Tibial artery (tissue), 4 donors: ENCODE measurements at regions not wholly inside any gene's neighbourhood (a gene's known extent, or its start where the extent isn't known, plus 50 kb on each side); places are given as distances from the start of the nearest gene placed in this dataset.

Experiments used
- DNase-seq, 2 donors: peaks; one replicate each; pipeline ENCODE4 v3.0.0-alpha.2; 2019
- H3K27ac ChIP-seq, 2 donors: fragments of 200-600 bp; sonication (generic) in 1 of 2; 1 replicate in 1 of 2; 2 replicates in 1 of 2; pipeline ENCODE4 v1.5.1; 2018 to 2019; ENCODE audit warnings: mild to moderate bottlenecking in 1 of 2
- H3K27me3 ChIP-seq, 2 donors: fragments of 200-600 bp; sonication (generic) in 1 of 2; one replicate each; pipeline versions ENCODE4 v1.5.1 to v1.6.0; 2016 to 2019
- H3K36me3 ChIP-seq, 3 donors: fragments of 200-600 bp; sonication (generic) in 2 of 3; one replicate each; pipeline ENCODE4 v1.5.1; 2016 to 2019; ENCODE audit warnings: mild to moderate bottlenecking in 2 of 3
- H3K4me1 ChIP-seq, 4 donors: fragments of 200-600 bp; sonication (generic) in 2 of 4; 1 replicate in 3 of 4; 2 replicates in 1 of 4; pipeline ENCODE4 v1.5.1; 2016 to 2019
- H3K4me3 ChIP-seq, 2 donors: fragments of 200-600 bp; sonication (generic) in 1 of 2; 1 replicate in 1 of 2; 2 replicates in 1 of 2; pipeline ENCODE4 v1.5.1; 2018 to 2019; ENCODE audit warnings: mild to moderate bottlenecking in 2 of 2
- H3K9me3 ChIP-seq, 3 donors: fragments of 200-600 bp; sonication (generic) in 1 of 3; one replicate each; pipeline ENCODE4 v1.5.1; 2016 to 2019
- intact Hi-C: fragments of 100-400 bp; cut with DNase I; formaldehyde crosslinking; loops from one replicate; pipeline ENCODE4 v1.15.0; 2023; ENCODE audit warnings: low total_unique reads
- TF ChIP-seq, protein P1 (sequence below), 2 experiments: fragments of 200-600 bp in 1 of 2; fragments of 450-650 bp in 1 of 2; IDR thresholded peaks; one replicate each; pipeline ENCODE4 v1.5.1; 2017 to 2019; ENCODE audit warnings: antibody characterized with exemption in 2 of 2, mild to moderate bottlenecking in 1 of 2, moderate library complexity in 1 of 2

DNA sequence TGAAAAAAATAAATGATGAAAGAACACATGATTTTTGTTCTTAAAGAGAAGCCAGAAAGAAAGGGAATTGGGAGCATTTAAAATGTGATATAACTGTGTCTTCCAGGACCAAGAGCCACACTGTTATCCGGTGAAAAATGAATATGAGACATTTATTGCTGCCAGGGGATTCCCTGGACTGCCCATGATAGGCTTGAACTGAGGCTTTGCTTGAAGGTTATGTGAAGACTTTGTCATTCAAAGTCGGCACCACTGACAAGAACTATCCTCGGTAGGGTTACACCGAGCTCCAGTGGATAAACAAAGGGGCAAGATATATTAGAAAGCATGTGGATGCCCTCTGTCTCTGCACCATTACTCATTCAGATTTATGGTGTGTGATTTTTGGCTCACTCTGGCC, 125.4 kb upstream of the MINDY3 start:
- Histone ChIP-seq H3K27me3 (no peaks in the 10 kb centered on the region), H3K36me3 (no peaks in the 10 kb centered on the region), H3K4me3 (no peak overlapping the region), H3K27ac (no peak overlapping the region), H3K9me3 (no peaks in the 10 kb centered on the region), H3K4me1 (no peaks in the 10 kb centered on the region)
- DNase-seq = no peak
- TF ChIP-seq, protein P1, sequence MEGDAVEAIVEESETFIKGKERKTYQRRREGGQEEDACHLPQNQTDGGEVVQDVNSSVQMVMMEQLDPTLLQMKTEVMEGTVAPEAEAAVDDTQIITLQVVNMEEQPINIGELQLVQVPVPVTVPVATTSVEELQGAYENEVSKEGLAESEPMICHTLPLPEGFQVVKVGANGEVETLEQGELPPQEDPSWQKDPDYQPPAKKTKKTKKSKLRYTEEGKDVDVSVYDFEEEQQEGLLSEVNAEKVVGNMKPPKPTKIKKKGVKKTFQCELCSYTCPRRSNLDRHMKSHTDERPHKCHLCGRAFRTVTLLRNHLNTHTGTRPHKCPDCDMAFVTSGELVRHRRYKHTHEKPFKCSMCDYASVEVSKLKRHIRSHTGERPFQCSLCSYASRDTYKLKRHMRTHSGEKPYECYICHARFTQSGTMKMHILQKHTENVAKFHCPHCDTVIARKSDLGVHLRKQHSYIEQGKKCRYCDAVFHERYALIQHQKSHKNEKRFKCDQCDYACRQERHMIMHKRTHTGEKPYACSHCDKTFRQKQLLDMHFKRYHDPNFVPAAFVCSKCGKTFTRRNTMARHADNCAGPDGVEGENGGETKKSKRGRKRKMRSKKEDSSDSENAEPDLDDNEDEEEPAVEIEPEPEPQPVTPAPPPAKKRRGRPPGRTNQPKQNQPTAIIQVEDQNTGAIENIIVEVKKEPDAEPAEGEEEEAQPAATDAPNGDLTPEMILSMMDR (IDR thresholded peaks at IDR 0.05) = no peak
- intact Hi-C loops = no loop called here

- Histone ChIP-seq H3K4me1 (no peaks in the 10 kb centered on the region), H3K27me3 (no peaks in the 10 kb centered on the region), H3K9me3 (no peaks in the 10 kb centered on the region), H3K27ac (no peak overlapping the region), H3K4me3 (no peak overlapping the region), H3K36me3 (no peaks in the 10 kb centered on the region)
- DNase-seq = no peak
- intact Hi-C loops = no loop called here
- TF ChIP-seq, protein P1 (IDR thresholded peaks at IDR 0.05) = no peak
These were observed 130.3 kb upstream of the MINDY3 start for GRCh38 chr10:15990535-15991129.

- intact Hi-C loops = no loop called here
- no peaks in the 10 kb centered on the region for H3K27me3 ChIP-seq
- H3K4me3 ChIP-seq = no peak overlapping the region
- no peak overlapping the region for H3K27ac ChIP-seq
- H3K9me3 ChIP-seq = no peaks in the 10 kb centered on the region
- TF ChIP-seq, protein P1 (IDR thresholded peaks at IDR 0.05) = no peak
- no peaks in the 10 kb centered on the region for H3K36me3 ChIP-seq
- no peaks in the 10 kb centered on the region for H3K4me1 ChIP-seq
- DNase-seq = no peak
These were observed 137.0 kb upstream of the MINDY3 start for GRCh38 chr10:15997313-15997712.

- Histone ChIP-seq H3K4me1 (no peaks in the 10 kb centered on the region), H3K4me3 (no peak overlapping the region), H3K36me3 (no peaks in the 10 kb centered on the region), H3K27ac (no peak overlapping the region), H3K27me3 (no peaks in the 10 kb centered on the region), H3K9me3 (peaks cover 0 to 4% (median 0%) of the 10 kb centered on the region in 3 donors)
- DNase-seq = no peak
- TF ChIP-seq, protein P1 (IDR thresholded peaks at IDR 0.05) = no peak
- intact Hi-C loops = no loop called here
These were observed 141.3 kb upstream of the MINDY3 start for GRCh38 chr10:16001581-16001980.

DNA sequence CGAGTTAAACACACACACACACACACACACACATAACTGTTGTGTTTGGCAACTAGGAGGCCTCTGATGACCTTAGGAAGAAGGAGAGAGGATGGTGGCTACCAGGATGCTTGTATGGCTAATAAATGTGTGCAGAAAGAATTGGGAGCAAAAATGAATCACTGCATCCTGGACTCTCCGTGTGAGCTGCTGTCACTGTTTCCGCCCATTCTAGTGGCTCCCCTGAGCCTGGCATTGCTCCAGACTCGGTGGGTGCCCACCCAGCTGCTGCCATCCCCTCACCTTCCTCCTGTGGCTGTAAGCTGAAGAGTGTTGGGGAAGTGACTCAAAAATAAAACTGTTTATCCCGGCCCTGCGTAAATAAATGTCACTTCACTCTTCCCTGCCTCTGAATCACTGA, 149.5 kb upstream of the MINDY3 start:
- Histone ChIP-seq H3K27ac (no peak overlapping the region), H3K4me1 (no peaks in the 10 kb centered on the region), H3K27me3 (no peaks in the 10 kb centered on the region), H3K4me3 (no peak overlapping the region), H3K36me3 (no peaks in the 10 kb centered on the region), H3K9me3 (no peaks in the 10 kb centered on the region)
- TF ChIP-seq, protein P1 (IDR thresholded peaks at IDR 0.05) = no peak
- intact Hi-C loops = no loop called here
- no peak for DNase-seq

DNA sequence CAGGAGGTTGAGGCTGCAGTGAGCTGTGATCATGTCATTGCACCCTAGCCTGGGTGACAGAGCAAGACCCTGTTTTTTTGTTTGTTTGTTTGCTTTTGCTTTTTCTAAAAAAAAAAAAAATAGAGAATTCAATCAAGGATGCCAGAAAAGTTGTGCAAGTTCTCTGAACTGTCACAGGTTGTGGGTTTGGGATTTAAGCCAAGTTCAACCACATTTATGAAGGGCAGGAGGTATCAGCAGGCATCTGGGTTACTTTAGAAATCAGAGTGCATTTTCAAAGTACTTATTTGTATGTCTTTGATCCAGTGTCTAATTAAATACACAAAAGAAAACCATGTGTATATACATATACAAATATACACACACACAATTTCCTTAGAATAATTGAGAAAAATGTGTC, 151.2 kb upstream of the MINDY3 start:
- intact Hi-C loops = no loop called here
- H3K27me3 ChIP-seq = no peaks in the 10 kb centered on the region
- no peak overlapping the region for H3K4me3 ChIP-seq
- H3K9me3 ChIP-seq = no peaks in the 10 kb centered on the region
- no peak overlapping the region for H3K27ac ChIP-seq
- H3K36me3 ChIP-seq = no peaks in the 10 kb centered on the region
- TF ChIP-seq, protein P1 (IDR thresholded peaks at IDR 0.05) = no peak
- DNase-seq = no peak
- H3K4me1 ChIP-seq = no peaks in the 10 kb centered on the region
